Kidney epithelial cell (primary cell): ENCODE measurements at regions not wholly inside any gene's neighbourhood (a gene's known extent, or its start where the extent isn't known, plus 50 kb on each side); places are given as distances from the start of the nearest gene placed in this dataset.

ENCODE experiments used
- DNase-seq: peaks from one replicate; pipeline ENCODE4 v3.0.0-alpha.2; 2010; ENCODE audit warnings: low read depth
- H3K27me3 ChIP-seq: 2 replicates; pipeline ENCODE4 v1.6.0; 2011; ENCODE audit warnings: low read length; ENCODE audit not compliant: control insufficient read depth, insufficient read depth
- H3K36me3 ChIP-seq: 2 replicates; pipeline ENCODE4 v1.5.1; 2011; ENCODE audit warnings: low read length; ENCODE audit not compliant: control insufficient read depth, insufficient read depth
- H3K4me3 ChIP-seq: 2 replicates; pipeline ENCODE4 v1.5.1; 2011; ENCODE audit warnings: low read depth, mild to moderate bottlenecking, control low read depth, low read length
- TF ChIP-seq, protein P1 (sequence below): IDR thresholded peaks from 2 replicates; pipeline ENCODE4 v1.5.1; 2011; ENCODE audit warnings: mild to moderate bottlenecking, moderate library complexity, low read length, control low read depth, inconsistent platforms; ENCODE audit not compliant: insufficient read depth, poor library complexity, severe bottlenecking

DNA sequence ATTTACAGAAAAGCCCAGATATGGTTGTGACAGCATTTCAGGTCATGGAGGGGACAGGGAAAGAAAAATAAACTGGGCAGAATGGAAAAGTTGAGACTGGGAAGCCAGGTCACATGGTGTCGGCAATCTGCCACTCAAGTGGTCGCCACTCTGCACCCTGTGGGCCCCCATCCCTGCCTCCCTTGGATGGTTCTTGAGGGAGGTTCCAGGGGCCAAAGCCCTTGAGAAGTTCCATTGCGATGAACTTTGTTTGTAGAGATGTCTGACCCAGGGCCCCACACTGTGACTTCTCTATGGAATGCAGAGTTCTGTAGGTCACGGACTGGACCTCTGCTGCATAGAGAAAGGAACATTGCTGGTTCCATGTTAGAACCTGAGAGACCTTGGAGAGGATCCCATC is 105.7 kb upstream of the SLC14A2 start:
- no peak overlapping the region for H3K4me3 ChIP-seq
- peaks cover 8% of the 10 kb centered on the region for H3K27me3 ChIP-seq
- TF ChIP-seq, protein P1, sequence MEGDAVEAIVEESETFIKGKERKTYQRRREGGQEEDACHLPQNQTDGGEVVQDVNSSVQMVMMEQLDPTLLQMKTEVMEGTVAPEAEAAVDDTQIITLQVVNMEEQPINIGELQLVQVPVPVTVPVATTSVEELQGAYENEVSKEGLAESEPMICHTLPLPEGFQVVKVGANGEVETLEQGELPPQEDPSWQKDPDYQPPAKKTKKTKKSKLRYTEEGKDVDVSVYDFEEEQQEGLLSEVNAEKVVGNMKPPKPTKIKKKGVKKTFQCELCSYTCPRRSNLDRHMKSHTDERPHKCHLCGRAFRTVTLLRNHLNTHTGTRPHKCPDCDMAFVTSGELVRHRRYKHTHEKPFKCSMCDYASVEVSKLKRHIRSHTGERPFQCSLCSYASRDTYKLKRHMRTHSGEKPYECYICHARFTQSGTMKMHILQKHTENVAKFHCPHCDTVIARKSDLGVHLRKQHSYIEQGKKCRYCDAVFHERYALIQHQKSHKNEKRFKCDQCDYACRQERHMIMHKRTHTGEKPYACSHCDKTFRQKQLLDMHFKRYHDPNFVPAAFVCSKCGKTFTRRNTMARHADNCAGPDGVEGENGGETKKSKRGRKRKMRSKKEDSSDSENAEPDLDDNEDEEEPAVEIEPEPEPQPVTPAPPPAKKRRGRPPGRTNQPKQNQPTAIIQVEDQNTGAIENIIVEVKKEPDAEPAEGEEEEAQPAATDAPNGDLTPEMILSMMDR, result no peak
- no peak for DNase-seq
- no peaks in the 10 kb centered on the region for H3K36me3 ChIP-seq

DNA sequence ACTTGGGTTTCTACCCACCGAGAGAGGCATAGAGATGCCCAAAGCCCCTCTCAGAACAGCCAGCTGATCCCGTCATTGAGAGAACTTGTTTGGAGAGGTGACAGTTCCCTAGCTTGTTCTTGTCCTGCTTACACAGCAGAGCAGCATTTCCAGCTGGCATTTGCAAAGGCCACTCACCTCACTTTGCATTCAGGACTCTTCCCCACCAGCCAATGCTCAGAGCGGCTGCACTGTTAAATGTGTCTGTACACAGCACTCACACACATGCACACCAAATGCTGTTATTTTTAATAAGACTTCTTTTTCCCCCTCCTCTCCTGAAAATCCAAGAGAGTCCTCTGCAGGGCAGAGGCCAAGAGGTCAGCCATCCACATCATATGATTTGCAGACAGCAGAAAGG is 104.6 kb upstream of the SLC14A2 start:
- no peak for DNase-seq
- H3K4me3 ChIP-seq, result no peak overlapping the region
- H3K36me3 ChIP-seq, result no peaks in the 10 kb centered on the region
- peaks cover 5% of the 10 kb centered on the region for H3K27me3 ChIP-seq
- TF ChIP-seq, protein P1, result no peak

DNA sequence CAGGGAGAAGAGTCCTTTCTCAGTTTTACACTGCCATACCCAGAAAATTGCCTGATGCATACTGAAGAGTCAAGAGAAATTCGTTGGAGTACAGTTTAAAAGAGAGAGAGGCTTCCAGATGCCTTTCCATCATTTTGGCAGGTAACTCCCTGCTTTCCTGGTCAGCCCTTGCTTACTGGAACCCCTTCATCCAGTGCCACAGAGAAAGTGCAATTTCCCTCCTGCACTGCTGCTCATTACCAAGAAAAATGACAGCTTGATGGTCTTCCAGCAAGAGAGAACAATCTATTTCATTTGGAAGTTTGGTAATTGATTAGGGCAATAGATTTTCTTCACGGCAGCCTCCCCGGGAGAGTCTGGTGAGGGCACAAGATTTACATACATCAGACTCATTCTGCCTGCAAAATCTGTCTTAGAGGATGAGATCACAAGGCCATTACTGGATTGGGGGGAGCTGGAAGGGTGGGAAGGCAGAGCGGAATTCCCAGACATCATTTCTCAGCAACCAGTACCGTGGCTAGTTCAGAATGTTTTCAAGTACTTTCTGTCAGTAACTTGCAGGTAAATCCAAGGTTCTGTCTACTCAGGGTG is 102.8 kb upstream of the SLC14A2 start:
- H3K27me3 ChIP-seq, result no peaks in the 10 kb centered on the region
- H3K36me3 ChIP-seq, result no peaks in the 10 kb centered on the region
- H3K4me3 ChIP-seq, result no peak overlapping the region
- DNase-seq, result no peak
- TF ChIP-seq, protein P1, result no peak

DNA sequence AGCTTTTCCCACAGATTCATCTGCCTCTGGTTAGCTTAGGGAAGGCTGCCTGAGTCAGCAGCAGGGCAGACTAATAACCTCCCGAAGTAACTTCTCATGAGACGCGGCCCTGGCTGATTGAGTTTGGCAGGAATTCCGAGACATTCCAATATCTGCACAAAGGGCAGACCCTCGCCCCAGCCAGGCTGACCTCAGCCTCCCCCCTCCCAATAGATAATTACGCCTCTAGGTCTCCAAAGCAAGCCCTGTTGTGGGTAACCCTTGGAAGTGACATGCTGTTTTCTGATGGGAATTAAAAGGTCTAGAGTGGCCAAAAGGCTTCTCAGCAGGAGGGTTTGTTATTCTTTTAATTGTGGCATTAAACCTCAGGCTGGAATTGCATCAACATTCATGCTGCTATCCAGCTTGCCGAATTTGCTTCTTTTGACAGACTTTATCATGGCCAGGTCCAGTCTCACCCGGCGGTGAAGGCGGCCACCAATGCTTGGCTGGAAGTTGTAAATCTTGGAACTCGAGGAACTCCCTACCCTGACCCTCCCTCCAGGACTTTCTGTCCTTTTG is 98.0 kb upstream of the SLC14A2 start:
- Histone ChIP-seq H3K4me3 (no peak overlapping the region), H3K27me3 (no peaks in the 10 kb centered on the region), H3K36me3 (no peaks in the 10 kb centered on the region)
- DNase-seq, result no peak
- TF ChIP-seq, protein P1, result no peak

DNA sequence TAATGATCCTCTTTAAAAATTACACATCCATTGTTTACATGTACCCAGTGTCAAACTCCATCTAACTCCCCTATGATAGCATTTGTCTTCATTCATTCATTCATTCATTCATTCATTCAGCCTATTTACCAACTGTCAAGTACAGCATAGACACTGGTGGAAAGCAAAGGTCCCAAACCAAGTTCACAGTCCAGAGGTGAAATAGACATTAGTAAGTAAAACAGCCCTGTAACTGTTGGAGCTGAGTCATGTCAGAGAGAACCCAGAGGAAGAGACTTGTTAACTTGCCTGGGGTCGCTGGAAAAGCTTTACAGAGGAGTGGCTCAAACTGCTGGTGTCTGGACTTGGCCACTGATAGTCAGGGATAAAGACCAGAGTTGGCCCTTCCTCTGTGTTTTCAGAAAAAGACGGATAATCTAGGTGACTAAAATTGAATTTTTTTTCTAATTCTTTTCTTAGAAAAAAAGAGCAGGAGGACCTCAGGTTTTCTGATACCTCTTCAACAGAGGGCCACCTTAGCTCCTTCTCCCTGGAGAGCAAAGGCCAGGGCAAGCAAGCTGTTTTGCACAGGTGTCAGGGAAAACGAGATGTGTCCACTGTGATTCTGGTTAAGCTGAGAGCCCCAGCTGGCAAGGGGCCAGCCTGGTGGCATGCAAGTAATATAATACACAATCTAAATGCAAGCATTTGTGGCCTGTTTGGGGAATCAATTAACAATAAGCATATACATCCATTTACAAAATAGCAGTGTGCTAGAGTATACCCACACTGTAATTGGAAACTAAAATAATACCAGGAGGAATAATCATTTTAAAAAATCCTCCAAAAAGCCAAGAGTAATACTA is 96.7 kb upstream of the SLC14A2 start:
- TF ChIP-seq, protein P1, result no peak
- Histone ChIP-seq H3K36me3 (no peaks in the 10 kb centered on the region), H3K4me3 (no peak overlapping the region), H3K27me3 (no peaks in the 10 kb centered on the region)
- DNase-seq, result no peak
